ENCODE measurements at regions not wholly inside any gene's neighbourhood (a gene's known extent, or its start where the extent isn't known, plus 50 kb on each side); places are given as distances from the start of the nearest gene placed in this dataset.

- POLR2A ChIA-PET: no interaction called here
- Histone ChIP-seq H3K27ac (ENCODE audit: insufficient read depth in 1 of 2, low read depth in 1 of 2, low read length in 2 of 2, poor library complexity in 1 of 2, severe bottlenecking in 2 of 2) (no peak overlapping the region), H3K9me3 (ENCODE audit: control extremely low read depth in 1 of 5, control insufficient read depth in 4 of 5, insufficient read depth in 2 of 5, low read depth in 1 of 5, low read length in 4 of 5) (no peaks in the 10 kb centered on the region), H3K27me3 (replicated peaks in 2 of 5; ENCODE audit: control insufficient read depth in 4 of 5, insufficient read depth in 5 of 5, low read length in 4 of 5) (no peaks in the 10 kb centered on the region), H3K36me3 (ENCODE audit: control insufficient read depth in 4 of 4, insufficient read depth in 4 of 4, low read length in 3 of 4) (no peaks in the 10 kb centered on the region), H3K4me1 (ENCODE audit: control extremely low read depth in 1 of 4, control insufficient read depth in 4 of 4, insufficient read depth in 4 of 4, low read length in 3 of 4) (no peaks in the 10 kb centered on the region), H3K4me3 (ENCODE audit: control insufficient read depth in 1 of 7, extremely low read depth in 1 of 7, insufficient read depth in 4 of 7, low read depth in 2 of 7, low read length in 6 of 7) (no peak overlapping the region)
- CTCF ChIA-PET: no interaction called here
- DNase-seq: no peak
- WGBS (ENCODE audit: insufficient coverage): no CpG with 5 or more reads among the region's 1 CpG
Observed at GRCh38 chr10:36269222-36269621, 627.1 kb upstream of the FZD8 start.

- Histone ChIP-seq H3K27ac (ENCODE audit: insufficient read depth in 1 of 2, low read depth in 1 of 2, low read length in 2 of 2, poor library complexity in 1 of 2, severe bottlenecking in 2 of 2) (no peak overlapping the region), H3K36me3 (ENCODE audit: control insufficient read depth in 4 of 4, insufficient read depth in 4 of 4, low read length in 3 of 4) (no peaks in the 10 kb centered on the region), H3K9me3 (ENCODE audit: control extremely low read depth in 1 of 5, control insufficient read depth in 4 of 5, insufficient read depth in 2 of 5, low read depth in 1 of 5, low read length in 4 of 5) (no peaks in the 10 kb centered on the region), H3K4me3 (ENCODE audit: control insufficient read depth in 1 of 7, extremely low read depth in 1 of 7, insufficient read depth in 4 of 7, low read depth in 2 of 7, low read length in 6 of 7) (no peak overlapping the region), H3K27me3 (replicated peaks in 2 of 5; ENCODE audit: control insufficient read depth in 4 of 5, insufficient read depth in 5 of 5, low read length in 4 of 5) (no peaks in the 10 kb centered on the region), H3K4me1 (ENCODE audit: control extremely low read depth in 1 of 4, control insufficient read depth in 4 of 4, insufficient read depth in 4 of 4, low read length in 3 of 4) (no peaks in the 10 kb centered on the region)
- WGBS (ENCODE audit: insufficient coverage): no CpG with 5 or more reads among the region's 1 CpG
- POLR2A ChIA-PET: no interaction called here
- CTCF ChIA-PET: no interaction called here
- DNase-seq: no peak
Observed at GRCh38 chr10:36266923-36267322, 624.8 kb upstream of the FZD8 start.

- Histone ChIP-seq H3K27me3 (replicated peaks in 2 of 5; ENCODE audit: control insufficient read depth in 4 of 5, insufficient read depth in 5 of 5, low read length in 4 of 5) (no peaks in the 10 kb centered on the region), H3K4me1 (ENCODE audit: control extremely low read depth in 1 of 4, control insufficient read depth in 4 of 4, insufficient read depth in 4 of 4, low read length in 3 of 4) (no peaks in the 10 kb centered on the region), H3K9me3 (ENCODE audit: control extremely low read depth in 1 of 5, control insufficient read depth in 4 of 5, insufficient read depth in 2 of 5, low read depth in 1 of 5, low read length in 4 of 5) (no peaks in the 10 kb centered on the region), H3K4me3 (ENCODE audit: control insufficient read depth in 1 of 7, extremely low read depth in 1 of 7, insufficient read depth in 4 of 7, low read depth in 2 of 7, low read length in 6 of 7) (no peak overlapping the region), H3K36me3 (ENCODE audit: control insufficient read depth in 4 of 4, insufficient read depth in 4 of 4, low read length in 3 of 4) (no peaks in the 10 kb centered on the region), H3K27ac (ENCODE audit: insufficient read depth in 1 of 2, low read depth in 1 of 2, low read length in 2 of 2, poor library complexity in 1 of 2, severe bottlenecking in 2 of 2) (no peak overlapping the region)
- 100% methylated on average over 2 of the region's 2 CpGs for WGBS (ENCODE audit: insufficient coverage)
- POLR2A ChIA-PET: no interaction called here
- no peak for DNase-seq
- CTCF ChIA-PET: no interaction called here
Observed at GRCh38 chr10:36265741-36266140, 623.6 kb upstream of the FZD8 start.

- no CpG with 5 or more reads among the region's 3 CpGs for WGBS (ENCODE audit: insufficient coverage)
- Histone ChIP-seq H3K36me3 (ENCODE audit: control insufficient read depth in 4 of 4, insufficient read depth in 4 of 4, low read length in 3 of 4) (no peaks in the 10 kb centered on the region), H3K27me3 (replicated peaks in 2 of 5; ENCODE audit: control insufficient read depth in 4 of 5, insufficient read depth in 5 of 5, low read length in 4 of 5) (no peaks in the 10 kb centered on the region), H3K27ac (ENCODE audit: insufficient read depth in 1 of 2, low read depth in 1 of 2, low read length in 2 of 2, poor library complexity in 1 of 2, severe bottlenecking in 2 of 2) (no peak overlapping the region), H3K4me1 (ENCODE audit: control extremely low read depth in 1 of 4, control insufficient read depth in 4 of 4, insufficient read depth in 4 of 4, low read length in 3 of 4) (no peaks in the 10 kb centered on the region), H3K9me3 (ENCODE audit: control extremely low read depth in 1 of 5, control insufficient read depth in 4 of 5, insufficient read depth in 2 of 5, low read depth in 1 of 5, low read length in 4 of 5) (no peaks in the 10 kb centered on the region), H3K4me3 (ENCODE audit: control insufficient read depth in 1 of 7, extremely low read depth in 1 of 7, insufficient read depth in 4 of 7, low read depth in 2 of 7, low read length in 6 of 7) (no peak overlapping the region)
- no peak for DNase-seq
- POLR2A ChIA-PET: no interaction called here
- CTCF ChIA-PET: no interaction called here
Observed at GRCh38 chr10:36263871-36264270, 621.8 kb upstream of the FZD8 start.

- CTCF ChIA-PET: no interaction called here
Observed at GRCh38 chr10:36256948-36257356, 614.9 kb upstream of the FZD8 start.

GRCh38 chr10:36256166-36256565 is 614.1 kb upstream of the FZD8 start:
- Histone ChIP-seq H3K27me3 (replicated peaks in 2 of 5; ENCODE audit: control insufficient read depth in 4 of 5, insufficient read depth in 5 of 5, low read length in 4 of 5) (no peaks in the 10 kb centered on the region), H3K36me3 (ENCODE audit: control insufficient read depth in 4 of 4, insufficient read depth in 4 of 4, low read length in 3 of 4) (no peaks in the 10 kb centered on the region), H3K4me1 (ENCODE audit: control extremely low read depth in 1 of 4, control insufficient read depth in 4 of 4, insufficient read depth in 4 of 4, low read length in 3 of 4) (no peaks in the 10 kb centered on the region), H3K27ac (ENCODE audit: insufficient read depth in 1 of 2, low read depth in 1 of 2, low read length in 2 of 2, poor library complexity in 1 of 2, severe bottlenecking in 2 of 2) (no peak overlapping the region), H3K9me3 (ENCODE audit: control extremely low read depth in 1 of 5, control insufficient read depth in 4 of 5, insufficient read depth in 2 of 5, low read depth in 1 of 5, low read length in 4 of 5) (no peaks in the 10 kb centered on the region), H3K4me3 (ENCODE audit: control insufficient read depth in 1 of 7, extremely low read depth in 1 of 7, insufficient read depth in 4 of 7, low read depth in 2 of 7, low read length in 6 of 7) (no peak overlapping the region)
- POLR2A ChIA-PET: no interaction called here
- no peak for DNase-seq
- CTCF ChIA-PET: no interaction called here
- 100% methylated on average over 1 of the region's 2 CpGs for WGBS (ENCODE audit: insufficient coverage)

More at GRCh38 chr10:36256948-36257356, 614.9 kb upstream of the FZD8 start:
- H3K4me1 ChIP-seq (ENCODE audit: control extremely low read depth in 1 of 4, control insufficient read depth in 4 of 4, insufficient read depth in 4 of 4, low read length in 3 of 4): no peaks in the 10 kb centered on the region
- no peaks in the 10 kb centered on the region for H3K9me3 ChIP-seq (ENCODE audit: control extremely low read depth in 1 of 5, control insufficient read depth in 4 of 5, insufficient read depth in 2 of 5, low read depth in 1 of 5, low read length in 4 of 5)
- H3K27ac ChIP-seq (ENCODE audit: insufficient read depth in 1 of 2, low read depth in 1 of 2, low read length in 2 of 2, poor library complexity in 1 of 2, severe bottlenecking in 2 of 2): no peak overlapping the region
- H3K36me3 ChIP-seq (ENCODE audit: control insufficient read depth in 4 of 4, insufficient read depth in 4 of 4, low read length in 3 of 4): no peaks in the 10 kb centered on the region
- H3K4me3 ChIP-seq (ENCODE audit: control insufficient read depth in 1 of 7, extremely low read depth in 1 of 7, insufficient read depth in 4 of 7, low read depth in 2 of 7, low read length in 6 of 7): no peak overlapping the region
- no peaks in the 10 kb centered on the region for H3K27me3 ChIP-seq (replicated peaks in 2 of 5; ENCODE audit: control insufficient read depth in 4 of 5, insufficient read depth in 5 of 5, low read length in 4 of 5)
- no peak for DNase-seq
- 67% methylated on average over 1 of the region's 2 CpGs for WGBS (ENCODE audit: insufficient coverage)
- POLR2A ChIA-PET: no interaction called here

GRCh38 chr10:36254199-36254598 is 612.1 kb upstream of the FZD8 start:
- DNase-seq: no peak
- no peaks in the 10 kb centered on the region for H3K36me3 ChIP-seq (ENCODE audit: control insufficient read depth in 4 of 4, insufficient read depth in 4 of 4, low read length in 3 of 4)
- ChIA-PET POLR2A (no interaction called here), CTCF (no interaction called here)
- H3K27ac ChIP-seq (ENCODE audit: insufficient read depth in 1 of 2, low read depth in 1 of 2, low read length in 2 of 2, poor library complexity in 1 of 2, severe bottlenecking in 2 of 2): no peak overlapping the region
- no peaks in the 10 kb centered on the region for H3K9me3 ChIP-seq (ENCODE audit: control extremely low read depth in 1 of 5, control insufficient read depth in 4 of 5, insufficient read depth in 2 of 5, low read depth in 1 of 5, low read length in 4 of 5)
- H3K4me1 ChIP-seq (ENCODE audit: control extremely low read depth in 1 of 4, control insufficient read depth in 4 of 4, insufficient read depth in 4 of 4, low read length in 3 of 4): no peaks in the 10 kb centered on the region
- H3K4me3 ChIP-seq (ENCODE audit: control insufficient read depth in 1 of 7, extremely low read depth in 1 of 7, insufficient read depth in 4 of 7, low read depth in 2 of 7, low read length in 6 of 7): no peak overlapping the region
- H3K27me3 ChIP-seq (replicated peaks in 2 of 5; ENCODE audit: control insufficient read depth in 4 of 5, insufficient read depth in 5 of 5, low read length in 4 of 5): no peaks in the 10 kb centered on the region
- WGBS (ENCODE audit: insufficient coverage): 80% methylated on average over 1 of the region's 3 CpGs

- POLR2A ChIA-PET: no interaction called here
- no peaks in the 10 kb centered on the region for H3K36me3 ChIP-seq (ENCODE audit: control insufficient read depth in 4 of 4, insufficient read depth in 4 of 4, low read length in 3 of 4)
- H3K4me3 ChIP-seq (ENCODE audit: control insufficient read depth in 1 of 7, extremely low read depth in 1 of 7, insufficient read depth in 4 of 7, low read depth in 2 of 7, low read length in 6 of 7): no peak overlapping the region
- H3K27ac ChIP-seq (ENCODE audit: insufficient read depth in 1 of 2, low read depth in 1 of 2, low read length in 2 of 2, poor library complexity in 1 of 2, severe bottlenecking in 2 of 2): no peak overlapping the region
- DNase-seq: no peak
- CTCF ChIA-PET: no interaction called here
- no peaks in the 10 kb centered on the region for H3K9me3 ChIP-seq (ENCODE audit: control extremely low read depth in 1 of 5, control insufficient read depth in 4 of 5, insufficient read depth in 2 of 5, low read depth in 1 of 5, low read length in 4 of 5)
- no peaks in the 10 kb centered on the region for H3K4me1 ChIP-seq (ENCODE audit: control extremely low read depth in 1 of 4, control insufficient read depth in 4 of 4, insufficient read depth in 4 of 4, low read length in 3 of 4)
- H3K27me3 ChIP-seq (replicated peaks in 2 of 5; ENCODE audit: control insufficient read depth in 4 of 5, insufficient read depth in 5 of 5, low read length in 4 of 5): no peaks in the 10 kb centered on the region
- 100% methylated on average over 1 of the region's 3 CpGs for WGBS (ENCODE audit: insufficient coverage)
Observed at GRCh38 chr10:36253731-36254130, 611.6 kb upstream of the FZD8 start.
